ENCODE measurements at regions not wholly inside any gene's neighbourhood (a gene's known extent, or its start where the extent isn't known, plus 50 kb on each side); places are given as distances from the start of the nearest gene placed in this dataset.

DNA sequence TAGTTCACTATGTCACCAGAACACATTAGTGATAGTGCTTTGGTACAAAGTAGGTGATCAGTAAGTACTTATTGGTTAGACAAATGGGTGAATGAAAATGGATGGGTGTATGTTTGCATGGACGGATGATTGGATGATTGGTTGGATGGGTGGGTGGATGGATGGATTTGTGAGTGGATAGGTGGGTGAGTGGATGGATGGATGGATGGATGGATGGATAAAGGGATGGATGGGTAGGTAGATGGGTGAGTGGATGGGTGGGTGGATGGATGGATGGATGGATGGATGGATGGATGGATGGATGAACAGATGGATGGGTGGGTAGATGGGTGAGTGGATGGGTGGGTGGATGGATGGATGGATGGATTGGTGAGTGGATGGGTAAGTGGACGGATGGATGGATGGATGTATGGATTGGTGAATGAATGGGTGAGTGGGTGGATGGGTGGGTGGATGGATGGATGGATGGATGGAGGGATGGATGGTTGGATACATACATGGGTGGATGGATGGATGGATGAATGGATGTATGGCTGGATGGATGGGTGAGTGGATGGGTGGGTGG lies 225.3 kb upstream of the GSE1 start:
- TF ChIP-seq, protein P1, sequence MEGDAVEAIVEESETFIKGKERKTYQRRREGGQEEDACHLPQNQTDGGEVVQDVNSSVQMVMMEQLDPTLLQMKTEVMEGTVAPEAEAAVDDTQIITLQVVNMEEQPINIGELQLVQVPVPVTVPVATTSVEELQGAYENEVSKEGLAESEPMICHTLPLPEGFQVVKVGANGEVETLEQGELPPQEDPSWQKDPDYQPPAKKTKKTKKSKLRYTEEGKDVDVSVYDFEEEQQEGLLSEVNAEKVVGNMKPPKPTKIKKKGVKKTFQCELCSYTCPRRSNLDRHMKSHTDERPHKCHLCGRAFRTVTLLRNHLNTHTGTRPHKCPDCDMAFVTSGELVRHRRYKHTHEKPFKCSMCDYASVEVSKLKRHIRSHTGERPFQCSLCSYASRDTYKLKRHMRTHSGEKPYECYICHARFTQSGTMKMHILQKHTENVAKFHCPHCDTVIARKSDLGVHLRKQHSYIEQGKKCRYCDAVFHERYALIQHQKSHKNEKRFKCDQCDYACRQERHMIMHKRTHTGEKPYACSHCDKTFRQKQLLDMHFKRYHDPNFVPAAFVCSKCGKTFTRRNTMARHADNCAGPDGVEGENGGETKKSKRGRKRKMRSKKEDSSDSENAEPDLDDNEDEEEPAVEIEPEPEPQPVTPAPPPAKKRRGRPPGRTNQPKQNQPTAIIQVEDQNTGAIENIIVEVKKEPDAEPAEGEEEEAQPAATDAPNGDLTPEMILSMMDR (IDR thresholded peaks at IDR 0.05; ENCODE audit: poor library complexity): no peak
- no peak for TF ChIP-seq EZH2 (IDR thresholded peaks at IDR 0.05; ENCODE audit: borderline replicate concordance)
- TF ChIP-seq EZH2phosphoT487 (IDR thresholded peaks at IDR 0.05; ENCODE audit: low read depth, severe bottlenecking, unreplicated experiment): no peak

All from hepatocyte (in vitro differentiated cells).